ENCODE measurements at regions not wholly inside any gene's neighbourhood (a gene's known extent, or its start where the extent isn't known, plus 50 kb on each side); places are given as distances from the start of the nearest gene placed in this dataset.

DNA sequence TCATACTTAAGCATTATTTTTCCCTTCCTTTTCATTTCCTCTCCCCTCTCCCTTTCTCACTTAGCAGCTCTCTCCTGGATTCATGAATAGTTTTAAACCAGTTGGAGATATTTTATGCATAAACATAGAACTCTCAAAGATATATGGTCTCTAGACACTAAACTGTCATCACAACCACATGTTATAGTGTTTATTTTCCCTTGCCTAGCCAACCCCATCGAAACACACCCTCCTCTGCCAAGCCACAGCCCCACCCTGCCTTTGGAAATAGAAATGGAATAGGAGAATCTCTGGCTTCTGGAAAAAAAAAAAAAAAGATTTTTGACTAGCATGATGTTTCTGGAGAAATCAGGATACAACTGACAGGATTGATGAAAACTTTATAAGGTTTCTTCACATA, 64.8 kb upstream of the RBPJ start:
- TF ChIP-seq, protein P1, sequence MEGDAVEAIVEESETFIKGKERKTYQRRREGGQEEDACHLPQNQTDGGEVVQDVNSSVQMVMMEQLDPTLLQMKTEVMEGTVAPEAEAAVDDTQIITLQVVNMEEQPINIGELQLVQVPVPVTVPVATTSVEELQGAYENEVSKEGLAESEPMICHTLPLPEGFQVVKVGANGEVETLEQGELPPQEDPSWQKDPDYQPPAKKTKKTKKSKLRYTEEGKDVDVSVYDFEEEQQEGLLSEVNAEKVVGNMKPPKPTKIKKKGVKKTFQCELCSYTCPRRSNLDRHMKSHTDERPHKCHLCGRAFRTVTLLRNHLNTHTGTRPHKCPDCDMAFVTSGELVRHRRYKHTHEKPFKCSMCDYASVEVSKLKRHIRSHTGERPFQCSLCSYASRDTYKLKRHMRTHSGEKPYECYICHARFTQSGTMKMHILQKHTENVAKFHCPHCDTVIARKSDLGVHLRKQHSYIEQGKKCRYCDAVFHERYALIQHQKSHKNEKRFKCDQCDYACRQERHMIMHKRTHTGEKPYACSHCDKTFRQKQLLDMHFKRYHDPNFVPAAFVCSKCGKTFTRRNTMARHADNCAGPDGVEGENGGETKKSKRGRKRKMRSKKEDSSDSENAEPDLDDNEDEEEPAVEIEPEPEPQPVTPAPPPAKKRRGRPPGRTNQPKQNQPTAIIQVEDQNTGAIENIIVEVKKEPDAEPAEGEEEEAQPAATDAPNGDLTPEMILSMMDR (IDR thresholded peaks at IDR 0.05) = no peak
- TF ChIP-seq POLR2A (IDR thresholded peaks at IDR 0.05) = no peak
- TF ChIP-seq EP300 (IDR thresholded peaks at IDR 0.05) = no peak
- no peak for TF ChIP-seq POLR2AphosphoS5 (IDR thresholded peaks at IDR 0.05)
